GM21737 (cell line): ENCODE measurements at regions not wholly inside any gene's neighbourhood (a gene's known extent, or its start where the extent isn't known, plus 50 kb on each side); places are given as distances from the start of the nearest gene placed in this dataset.

Experiments
- ATAC-seq: cut with Tn5 transposase; IDR thresholded peaks from one replicate; pipeline ENCODE4 v1.9.1; 2021; ENCODE audit warnings: mild to moderate bottlenecking, moderate library complexity; ENCODE audit not compliant: unreplicated experiment

GRCh38 chr5:58156973-58157701 lies 302.7 kb downstream of the PLK2 start:
- no peak for ATAC-seq

GRCh38 chr5:58156361-58156760 lies 303.5 kb downstream of the PLK2 start:
- ATAC-seq: no peak

- no peak for ATAC-seq
Observed at GRCh38 chr5:58153255-58153654, 306.6 kb downstream of the PLK2 start.

GRCh38 chr5:58151414-58151813 lies 308.5 kb downstream of the PLK2 start:
- ATAC-seq: no peak

GRCh38 chr5:58150926-58151325 lies 309.0 kb downstream of the PLK2 start:
- no peak for ATAC-seq

- ATAC-seq: no peak
Observed at GRCh38 chr5:58149746-58150145, 310.1 kb downstream of the PLK2 start.

GRCh38 chr5:58149345-58149744 lies 310.5 kb downstream of the PLK2 start:
- no peak for ATAC-seq

GRCh38 chr5:58148254-58148775 lies 311.6 kb downstream of the PLK2 start:
- ATAC-seq: no peak

GRCh38 chr5:58145397-58145934 lies 314.4 kb downstream of the PLK2 start:
- ATAC-seq: no peak

- no peak for ATAC-seq
Observed at GRCh38 chr5:58143727-58144126, 316.2 kb downstream of the PLK2 start.

- no peak for ATAC-seq
Observed at GRCh38 chr5:58143181-58143580, 316.7 kb downstream of the PLK2 start.

GRCh38 chr5:58138791-58139190 lies 321.1 kb downstream of the PLK2 start:
- no peak for ATAC-seq

GRCh38 chr5:58136406-58136805 lies 323.5 kb downstream of the PLK2 start:
- ATAC-seq: no peak

GRCh38 chr5:58135571-58136335 lies 324.1 kb downstream of the PLK2 start:
- no peak for ATAC-seq

- no peak for ATAC-seq
Observed at GRCh38 chr5:58133631-58134296, 326.1 kb downstream of the PLK2 start.

GRCh38 chr5:58133216-58133615 lies 326.7 kb downstream of the PLK2 start:
- no peak for ATAC-seq

- ATAC-seq: no peak
Observed at GRCh38 chr5:58127255-58128220, 332.3 kb downstream of the PLK2 start.

- no peak for ATAC-seq
Observed at GRCh38 chr5:58123501-58123900, 336.4 kb downstream of the PLK2 start.

- ATAC-seq: no peak
Observed at GRCh38 chr5:58122848-58123392, 337.0 kb downstream of the PLK2 start.

GRCh38 chr5:58122157-58122556 lies 337.7 kb downstream of the PLK2 start:
- no peak for ATAC-seq
